Ishikawa (cell line): ENCODE measurements at regions not wholly inside any gene's neighbourhood (a gene's known extent, or its start where the extent isn't known, plus 50 kb on each side); places are given as distances from the start of the nearest gene placed in this dataset.

Experiments
- CEBPB ChIP-seq: IDR thresholded peaks from 2 replicates; pipeline ENCODE4 v1.6.1; 2012
- CREB1 ChIP-seq: IDR thresholded peaks from 2 replicates; pipeline ENCODE4 v1.6.1; 2012; ENCODE audit warnings: low read depth
- EGR1 ChIP-seq: IDR thresholded peaks from 2 replicates; pipeline ENCODE4 v1.6.1; 2012
- EP300 ChIP-seq: IDR thresholded peaks from 2 replicates; pipeline ENCODE4 v1.6.1; 2012; ENCODE audit warnings: borderline replicate concordance
- FOXM1 ChIP-seq: IDR thresholded peaks from 2 replicates; pipeline ENCODE4 v1.6.1; 2012; ENCODE audit warnings: low read depth, borderline replicate concordance
- MAX ChIP-seq: IDR thresholded peaks from 2 replicates; pipeline ENCODE4 v1.6.1; 2012
- NFIC ChIP-seq: IDR thresholded peaks from 2 replicates; pipeline ENCODE4 v1.6.1; 2012
- RAD21 ChIP-seq: IDR thresholded peaks from 2 replicates; pipeline ENCODE4 v1.6.1; 2012; ENCODE audit warnings: low read depth
- REST ChIP-seq: IDR thresholded peaks from 2 replicates; pipeline ENCODE4 v1.6.1; 2012; ENCODE audit warnings: low read depth, mild to moderate bottlenecking
- TAF1 ChIP-seq: IDR thresholded peaks from 2 replicates; pipeline ENCODE4 v1.6.1; 2012; ENCODE audit warnings: low read depth, mild to moderate bottlenecking
- TCF12 ChIP-seq: IDR thresholded peaks from 2 replicates; pipeline ENCODE4 v1.6.1; 2012; ENCODE audit warnings: low read depth
- TEAD4 ChIP-seq: IDR thresholded peaks from 2 replicates; pipeline ENCODE4 v1.6.1; 2012
- USF1 ChIP-seq: IDR thresholded peaks from 2 replicates; pipeline ENCODE4 v1.6.1; 2012
- YY1 ChIP-seq: IDR thresholded peaks from 2 replicates; pipeline ENCODE4 v1.6.1; 2012; ENCODE audit warnings: low read depth
- ZBTB7A ChIP-seq: IDR thresholded peaks from 2 replicates; pipeline ENCODE4 v1.6.1; 2012; ENCODE audit warnings: low read depth

- TF ChIP-seq TAF1 (no peak), FOXM1 (no peak), RAD21 (no peak), NFIC (no peak), TEAD4 (no peak), REST (no peak), USF1 (no peak), MAX (no peak), EP300 (no peak), CREB1 (no peak), CEBPB (no peak), TCF12 (no peak), EGR1 (no peak), ZBTB7A (no peak), YY1 (no peak)
Observed at GRCh38 chr3:68006646-68007045, 352.2 kb upstream of the SUCLG2 start.

- TF ChIP-seq MAX (no peak), CEBPB (no peak), RAD21 (no peak), YY1 (no peak), NFIC (no peak), FOXM1 (no peak), CREB1 (no peak), REST (no peak), EGR1 (no peak), USF1 (no peak), EP300 (no peak), TAF1 (no peak), ZBTB7A (no peak), TEAD4 (no peak), TCF12 (no peak)
Observed at GRCh38 chr3:68004091-68004490, 349.7 kb upstream of the SUCLG2 start.

GRCh38 chr3:67998281-67998680, 343.9 kb upstream of the SUCLG2 start:
- TF ChIP-seq CEBPB (no peak), YY1 (no peak), EGR1 (no peak), FOXM1 (no peak), RAD21 (no peak), CREB1 (no peak), NFIC (no peak), USF1 (no peak), REST (no peak), TCF12 (no peak), TAF1 (no peak), TEAD4 (no peak), ZBTB7A (no peak), MAX (no peak), EP300 (no peak)

GRCh38 chr3:67995206-67995605, 340.8 kb upstream of the SUCLG2 start:
- TF ChIP-seq TEAD4 (no peak), TCF12 (no peak), EP300 (no peak), MAX (no peak), TAF1 (no peak), YY1 (no peak), ZBTB7A (no peak), USF1 (no peak), CEBPB (no peak), FOXM1 (no peak), CREB1 (no peak), RAD21 (no peak), REST (no peak), NFIC (no peak), EGR1 (no peak)
